ENCODE measurements at regions not wholly inside any gene's neighbourhood (a gene's known extent, or its start where the extent isn't known, plus 50 kb on each side); places are given as distances from the start of the nearest gene placed in this dataset.

DNA sequence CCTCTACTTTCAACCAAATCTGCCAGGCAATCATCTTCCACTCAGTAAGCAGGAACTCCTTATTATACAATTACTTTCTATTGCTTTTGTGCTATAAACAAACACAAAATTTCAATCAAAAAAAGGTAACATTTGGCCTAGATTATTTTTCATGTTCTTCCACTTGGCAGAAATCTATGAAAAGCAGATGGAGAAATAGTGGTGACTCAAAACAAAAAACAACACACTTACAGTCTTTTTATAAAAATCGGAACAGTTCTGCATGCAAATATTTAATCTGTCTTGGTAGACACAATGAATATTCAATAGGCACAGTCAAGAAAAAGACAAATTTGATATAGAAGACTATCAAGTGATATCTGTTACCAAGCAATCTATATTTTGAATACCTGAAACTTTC, 376.8 kb downstream of the RPS29 start:
- H3K27ac Mint-ChIP-seq: no peak overlapping the region
- H3K4me3 ChIP-seq (replicated peaks in 1 of 3; ENCODE audit: low read depth in 2 of 3, low read length in 3 of 3): no peak overlapping the region
- TF ChIP-seq, protein P1, sequence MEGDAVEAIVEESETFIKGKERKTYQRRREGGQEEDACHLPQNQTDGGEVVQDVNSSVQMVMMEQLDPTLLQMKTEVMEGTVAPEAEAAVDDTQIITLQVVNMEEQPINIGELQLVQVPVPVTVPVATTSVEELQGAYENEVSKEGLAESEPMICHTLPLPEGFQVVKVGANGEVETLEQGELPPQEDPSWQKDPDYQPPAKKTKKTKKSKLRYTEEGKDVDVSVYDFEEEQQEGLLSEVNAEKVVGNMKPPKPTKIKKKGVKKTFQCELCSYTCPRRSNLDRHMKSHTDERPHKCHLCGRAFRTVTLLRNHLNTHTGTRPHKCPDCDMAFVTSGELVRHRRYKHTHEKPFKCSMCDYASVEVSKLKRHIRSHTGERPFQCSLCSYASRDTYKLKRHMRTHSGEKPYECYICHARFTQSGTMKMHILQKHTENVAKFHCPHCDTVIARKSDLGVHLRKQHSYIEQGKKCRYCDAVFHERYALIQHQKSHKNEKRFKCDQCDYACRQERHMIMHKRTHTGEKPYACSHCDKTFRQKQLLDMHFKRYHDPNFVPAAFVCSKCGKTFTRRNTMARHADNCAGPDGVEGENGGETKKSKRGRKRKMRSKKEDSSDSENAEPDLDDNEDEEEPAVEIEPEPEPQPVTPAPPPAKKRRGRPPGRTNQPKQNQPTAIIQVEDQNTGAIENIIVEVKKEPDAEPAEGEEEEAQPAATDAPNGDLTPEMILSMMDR (IDR thresholded peaks at IDR 0.05): no peak
- H3K4me1 Mint-ChIP-seq: no peaks in the 10 kb centered on the region
- H3K4me3 Mint-ChIP-seq: no peak overlapping the region
- peaks cover 0 to 3% (median 0%) of the 10 kb centered on the region in 7 donors for H3K9me3 Mint-ChIP-seq
- H2AFZ ChIP-seq (ENCODE audit: insufficient read depth, low read depth, low read length, poor library complexity, severe bottlenecking): no peak overlapping the region
- H3K27me3 Mint-ChIP-seq (ENCODE audit: low read depth in 3 of 3): peaks cover 0 to 1% (median 1%) of the 10 kb centered on the region in 3 donors
- no peak overlapping the region for H3K9ac ChIP-seq (ENCODE audit: insufficient read depth, low read length, poor library complexity, severe bottlenecking)
- no peaks in the 10 kb centered on the region for H4K20me1 ChIP-seq (ENCODE audit: insufficient read depth, low read length)
- H3K9me3 ChIP-seq (replicated peaks in 1 of 2; ENCODE audit: control insufficient read depth in 1 of 2, insufficient read depth in 1 of 2, low read length in 2 of 2): no peaks in the 10 kb centered on the region
- DNase-seq: no peak
- H3K79me2 ChIP-seq (ENCODE audit: insufficient read depth, low read length): no peaks in the 10 kb centered on the region
- H3K4me1 ChIP-seq (ENCODE audit: control insufficient read depth in 1 of 2, insufficient read depth in 2 of 2, low read length in 2 of 2): no peaks in the 10 kb centered on the region
- H3K36me3 Mint-ChIP-seq: no peaks in the 10 kb centered on the region
- intact Hi-C loops (cut with micrococcal nuclease): no loop called here
- H3K27ac ChIP-seq (ENCODE audit: low read depth in 1 of 2, low read length in 2 of 2): no peak overlapping the region
- no peak overlapping the region for H3K4me2 ChIP-seq (replicated peaks; ENCODE audit: extremely low read depth, low read length, poor library complexity, severe bottlenecking)
- H3K27me3 ChIP-seq (ENCODE audit: control insufficient read depth in 2 of 2, insufficient read depth in 2 of 2, low read length in 2 of 2): no peaks in the 10 kb centered on the region
- WGBS (ENCODE audit: insufficient coverage): no CpG with 5 or more reads among the region's 1 CpG
- H3K36me3 ChIP-seq (replicated peaks in 1 of 2; ENCODE audit: control insufficient read depth in 1 of 2, insufficient read depth in 2 of 2, low read length in 2 of 2): no peaks in the 10 kb centered on the region

DNA sequence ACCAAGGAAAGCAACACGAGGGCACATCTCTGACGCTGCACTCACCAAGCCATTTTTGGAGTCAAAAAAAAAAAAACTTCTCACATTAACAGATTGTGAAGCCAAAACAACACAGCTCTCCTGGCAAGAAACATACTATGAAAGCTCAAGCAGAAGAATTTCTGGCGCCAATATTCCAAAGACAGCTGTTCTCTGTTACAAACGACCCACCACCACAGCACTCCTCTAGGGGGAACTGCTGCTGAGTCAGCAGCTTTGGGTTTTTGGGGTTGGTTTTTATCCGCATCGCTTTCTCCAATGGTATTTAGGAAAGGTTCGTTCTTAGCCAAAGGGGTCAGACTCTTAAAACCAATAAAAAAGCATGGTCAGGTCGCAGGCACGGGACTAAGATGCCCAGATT, 379.4 kb downstream of the RPS29 start:
- Mint-ChIP-seq H3K36me3 (no peaks in the 10 kb centered on the region), H3K4me1 (no peaks in the 10 kb centered on the region), H3K4me3 (no peak overlapping the region), H3K9me3 (peaks cover 0 to 4% (median 0%) of the 10 kb centered on the region in 7 donors), H3K27me3 (ENCODE audit: low read depth in 3 of 3) (peaks cover 0 to 1% (median 0%) of the 10 kb centered on the region in 3 donors), H3K27ac (no peak overlapping the region)
- DNase-seq: no peak
- H2AFZ ChIP-seq (ENCODE audit: insufficient read depth, low read depth, low read length, poor library complexity, severe bottlenecking): no peak overlapping the region
- no peaks in the 10 kb centered on the region for H3K27me3 ChIP-seq (ENCODE audit: control insufficient read depth in 2 of 2, insufficient read depth in 2 of 2, low read length in 2 of 2)
- TF ChIP-seq, protein P1 (IDR thresholded peaks at IDR 0.05): no peak
- intact Hi-C loops (cut with micrococcal nuclease): no loop called here
- no peaks in the 10 kb centered on the region for H3K4me1 ChIP-seq (ENCODE audit: control insufficient read depth in 1 of 2, insufficient read depth in 2 of 2, low read length in 2 of 2)
- H3K9ac ChIP-seq (ENCODE audit: insufficient read depth, low read length, poor library complexity, severe bottlenecking): no peak overlapping the region
- no peaks in the 10 kb centered on the region for H3K9me3 ChIP-seq (replicated peaks in 1 of 2; ENCODE audit: control insufficient read depth in 1 of 2, insufficient read depth in 1 of 2, low read length in 2 of 2)
- H4K20me1 ChIP-seq (ENCODE audit: insufficient read depth, low read length): no peaks in the 10 kb centered on the region
- H3K4me3 ChIP-seq (replicated peaks in 1 of 3; ENCODE audit: low read depth in 2 of 3, low read length in 3 of 3): no peak overlapping the region
- no peaks in the 10 kb centered on the region for H3K36me3 ChIP-seq (replicated peaks in 1 of 2; ENCODE audit: control insufficient read depth in 1 of 2, insufficient read depth in 2 of 2, low read length in 2 of 2)
- no peak overlapping the region for H3K4me2 ChIP-seq (replicated peaks; ENCODE audit: extremely low read depth, low read length, poor library complexity, severe bottlenecking)
- H3K79me2 ChIP-seq (ENCODE audit: insufficient read depth, low read length): no peaks in the 10 kb centered on the region
- WGBS (ENCODE audit: insufficient coverage): 92% methylated on average over 5 of the region's 9 CpGs
- no peak overlapping the region for H3K27ac ChIP-seq (ENCODE audit: low read depth in 1 of 2, low read length in 2 of 2)
